ENCODE measurements at regions not wholly inside any gene's neighbourhood (a gene's known extent, or its start where the extent isn't known, plus 50 kb on each side); places are given as distances from the start of the nearest gene placed in this dataset.

- BruUV-seq (replicated peaks): no TSS peak
- TF ChIP-seq MAFK (IDR thresholded peaks at IDR 0.05; ENCODE audit: low read depth, low read length) (no peak), ELK1 (IDR thresholded peaks at IDR 0.05; ENCODE audit: borderline replicate concordance, low read depth, low read length) (no peak), FOS (IDR thresholded peaks at IDR 0.05; ENCODE audit: low read depth, low read length) (no peak)
- CTCF ChIA-PET: no interaction called here
Measured at GRCh38 chr6:163802267-163802666, 387.7 kb downstream of the QKI start.

More at GRCh38 chr6:163802267-163802666, 387.7 kb downstream of the QKI start:
- Histone ChIP-seq H3K4me1 (ENCODE audit: control insufficient read depth, insufficient read depth, low read length) (no peaks in the 10 kb centered on the region), H4K20me1 (ENCODE audit: insufficient read depth, low read length) (no peaks in the 10 kb centered on the region), H3K14ac (replicated peaks; ENCODE audit: low read depth, low read length) (no peak overlapping the region), H3K4me3 (ENCODE audit: insufficient read depth, low read depth, low read length) (no peak overlapping the region), H4K91ac (ENCODE audit: insufficient read depth, low read depth, low read length) (no peak overlapping the region), H2BK15ac (ENCODE audit: low read depth, low read length) (no peak overlapping the region), H2BK20ac (ENCODE audit: low read depth, low read length) (no peak overlapping the region), H3K27me3 (ENCODE audit: control insufficient read depth, insufficient read depth, low read length) (no peaks in the 10 kb centered on the region), H3K9me3 (ENCODE audit: control insufficient read depth, insufficient read depth, low read length) (no peaks in the 10 kb centered on the region), H2BK5ac (ENCODE audit: low read depth, low read length, poor library complexity, severe bottlenecking) (no peak overlapping the region), H3K56ac (ENCODE audit: extremely low read depth, insufficient read depth, low read length) (no peak overlapping the region), H2AK9ac (replicated peaks; ENCODE audit: low read depth, low read length, poor library complexity) (no peak overlapping the region), H4K8ac (ENCODE audit: low read depth in 2 of 2, low read length in 2 of 2) (no peak overlapping the region), H4K5ac (ENCODE audit: low read depth, low read length) (no peak overlapping the region), H3K18ac (ENCODE audit: low read depth, low read length) (no peak overlapping the region), H3K4me2 (ENCODE audit: low read depth, low read length) (no peak overlapping the region), H2AK5ac (ENCODE audit: low read depth, low read length) (no peak overlapping the region), H3K27ac (ENCODE audit: insufficient read depth, low read length) (no peak overlapping the region), H3K4ac (ENCODE audit: low read depth, low read length) (no peak overlapping the region), H3K23ac (ENCODE audit: low read depth, low read length) (no peak overlapping the region), H2BK120ac (ENCODE audit: low read depth, low read length) (no peak overlapping the region), H3K9me1 (ENCODE audit: insufficient read depth, low read length) (no peaks in the 10 kb centered on the region), H3K9ac (ENCODE audit: low read depth, low read length) (no peak overlapping the region), H2AFZ (replicated peaks; ENCODE audit: low read length, poor library complexity) (no peak overlapping the region), H3K79me1 (ENCODE audit: low read depth in 1 of 2, low read length in 2 of 2) (no peaks in the 10 kb centered on the region), H3K36me3 (ENCODE audit: control insufficient read depth, insufficient read depth, low read length) (no peaks in the 10 kb centered on the region)
- dilution Hi-C loops (cut with HindIII; ENCODE audit: low sequenced_read_pairs, unreplicated experiment) (no loop called here), in situ Hi-C loops (cut with MboI; ENCODE audit: low sequenced_read_pairs) (no loop called here), intact Hi-C loops (cut with micrococcal nuclease) (no loop called here)
- no CpG with 5 or more reads among the region's 2 CpGs for WGBS, 2 experiments (ENCODE audit: extremely low coverage in 2 of 2, insufficient read length in 1 of 2)
- POLR2A ChIA-PET (ENCODE audit: unreplicated experiment): no interaction called here
- DNase-seq (no peak), ATAC-seq (ENCODE audit: low read depth) (no peak)

All from IMR-90 (cell line).